Gastroesophageal sphincter (tissue), 4 donors: ENCODE measurements at regions not wholly inside any gene's neighbourhood (a gene's known extent, or its start where the extent isn't known, plus 50 kb on each side); places are given as distances from the start of the nearest gene placed in this dataset.

Experiments
- ATAC-seq: fragments of 150-250 bp; one replicate; pipeline ENCODE4 v1.9.1; 2016; ENCODE audit warnings: mild to moderate bottlenecking, moderate library complexity
- H3K27ac ChIP-seq, 4 donors: fragments of 200-600 bp; sonication (generic) in 3 of 4; 1 replicate in 3 of 4; 2 replicates in 1 of 4; pipeline ENCODE4 v1.5.1; 2016 to 2019
- H3K27me3 ChIP-seq: fragments of 200-600 bp; sonication (generic); one replicate; pipeline ENCODE4 v1.5.1; 2019
- H3K36me3 ChIP-seq, 2 donors: fragments of 200-600 bp; sonication (generic); one replicate each; pipeline ENCODE4 v1.5.1; 2019; ENCODE audit warnings: control low read depth in 1 of 2
- H3K4me1 ChIP-seq, 3 donors: fragments of 200-600 bp; sonication (generic); 1 replicate in 2 of 3; 2 replicates in 1 of 3; pipeline ENCODE4 v1.5.1; 2016 to 2019; ENCODE audit warnings: control low read depth in 2 of 3
- H3K4me3 ChIP-seq, 2 donors: fragments of 200-600 bp; sonication (generic); one replicate each; pipeline ENCODE4 v1.5.1; 2019; ENCODE audit warnings: mild to moderate bottlenecking in 1 of 2, moderate library complexity in 1 of 2
- H3K9me3 ChIP-seq, 3 donors: fragments of 200-600 bp; sonication (generic); one replicate each; pipeline ENCODE4 v1.5.1; 2017 to 2019; ENCODE audit warnings: control low read depth in 2 of 3
- EP300 ChIP-seq: sonication (generic); formaldehyde crosslinking; IDR thresholded peaks from one replicate; pipeline ENCODE4 v1.6.1; 2017; ENCODE audit warnings: antibody characterized with exemption, mild to moderate bottlenecking
- POLR2A ChIP-seq, 2 donors: fragments of 450-650 bp; IDR thresholded peaks; one replicate each; pipeline ENCODE4 v1.6.1; 2017; ENCODE audit warnings: antibody characterized with exemption in 2 of 2, mild to moderate bottlenecking in 2 of 2, moderate library complexity in 1 of 2
- POLR2AphosphoS5 ChIP-seq: sonication (generic); formaldehyde crosslinking; IDR thresholded peaks from one replicate; pipeline ENCODE4 v1.6.1; 2017; ENCODE audit warnings: antibody characterized with exemption
- WGBS, 2 donors: methylation state at CpG; one replicate each; pipeline ENCODE4 v1.1.5; 2018; ENCODE audit warnings: low coverage in 1 of 2; 5-methylcytosine and 5-hydroxymethylcytosine counted together
- TF ChIP-seq, protein P1 (sequence below), 4 experiments: fragments of 200-600 bp in 2 of 4; fragments of 450-650 bp in 2 of 4; sonication (generic) in 1 of 4; IDR thresholded peaks; one replicate each; pipeline ENCODE4 v1.5.1; 2017 to 2019; ENCODE audit warnings: antibody characterized with exemption in 4 of 4, mild to moderate bottlenecking in 2 of 4, moderate library complexity in 2 of 4

DNA sequence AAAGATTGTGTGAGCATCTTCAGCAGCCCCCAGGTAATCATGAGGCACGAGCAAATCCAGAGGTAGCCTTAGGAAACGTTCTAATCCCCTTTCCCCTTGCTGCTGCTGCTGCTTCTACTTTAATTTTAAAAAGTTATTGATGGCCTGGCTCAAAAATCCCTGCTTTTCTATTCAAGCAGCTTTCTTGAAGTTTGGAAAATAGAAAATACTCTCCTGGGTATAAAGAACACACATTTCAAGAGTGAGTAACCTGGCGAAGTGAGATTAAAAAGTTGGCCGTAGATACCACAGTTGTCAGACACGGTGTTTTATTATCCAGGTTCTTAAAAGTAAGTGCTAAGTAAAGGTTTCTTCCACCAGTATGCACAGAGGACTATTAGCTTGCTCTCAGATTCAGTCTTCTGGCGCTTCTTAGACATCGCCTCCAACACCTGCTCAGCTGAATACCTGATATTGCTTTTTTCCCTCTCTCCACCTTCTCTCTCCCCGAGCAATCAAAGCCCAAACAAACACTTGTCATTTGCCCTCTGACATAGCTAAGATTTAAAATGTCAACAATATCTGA, 150.7 kb downstream of the EDN3 start:
- Histone ChIP-seq H3K27me3 (peaks cover 45% of the 10 kb centered on the region), H3K4me3 (no peak overlapping the region), H3K4me1 (peaks cover 0 to 8% (median 2%) of the 10 kb centered on the region in 3 donors), H3K27ac (no peak overlapping the region), H3K36me3 (no peaks in the 10 kb centered on the region), H3K9me3 (no peaks in the 10 kb centered on the region)
- no peak for ATAC-seq
- WGBS, 2 donors = 61 to 74% methylated on average over 8 of the region's 8 CpGs
- TF ChIP-seq EP300 (no peak), POLR2A (IDR thresholded peaks at IDR 0.05) (no peak), POLR2AphosphoS5 (no peak)
- TF ChIP-seq, protein P1, sequence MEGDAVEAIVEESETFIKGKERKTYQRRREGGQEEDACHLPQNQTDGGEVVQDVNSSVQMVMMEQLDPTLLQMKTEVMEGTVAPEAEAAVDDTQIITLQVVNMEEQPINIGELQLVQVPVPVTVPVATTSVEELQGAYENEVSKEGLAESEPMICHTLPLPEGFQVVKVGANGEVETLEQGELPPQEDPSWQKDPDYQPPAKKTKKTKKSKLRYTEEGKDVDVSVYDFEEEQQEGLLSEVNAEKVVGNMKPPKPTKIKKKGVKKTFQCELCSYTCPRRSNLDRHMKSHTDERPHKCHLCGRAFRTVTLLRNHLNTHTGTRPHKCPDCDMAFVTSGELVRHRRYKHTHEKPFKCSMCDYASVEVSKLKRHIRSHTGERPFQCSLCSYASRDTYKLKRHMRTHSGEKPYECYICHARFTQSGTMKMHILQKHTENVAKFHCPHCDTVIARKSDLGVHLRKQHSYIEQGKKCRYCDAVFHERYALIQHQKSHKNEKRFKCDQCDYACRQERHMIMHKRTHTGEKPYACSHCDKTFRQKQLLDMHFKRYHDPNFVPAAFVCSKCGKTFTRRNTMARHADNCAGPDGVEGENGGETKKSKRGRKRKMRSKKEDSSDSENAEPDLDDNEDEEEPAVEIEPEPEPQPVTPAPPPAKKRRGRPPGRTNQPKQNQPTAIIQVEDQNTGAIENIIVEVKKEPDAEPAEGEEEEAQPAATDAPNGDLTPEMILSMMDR (IDR thresholded peaks at IDR 0.05) = no peak

DNA sequence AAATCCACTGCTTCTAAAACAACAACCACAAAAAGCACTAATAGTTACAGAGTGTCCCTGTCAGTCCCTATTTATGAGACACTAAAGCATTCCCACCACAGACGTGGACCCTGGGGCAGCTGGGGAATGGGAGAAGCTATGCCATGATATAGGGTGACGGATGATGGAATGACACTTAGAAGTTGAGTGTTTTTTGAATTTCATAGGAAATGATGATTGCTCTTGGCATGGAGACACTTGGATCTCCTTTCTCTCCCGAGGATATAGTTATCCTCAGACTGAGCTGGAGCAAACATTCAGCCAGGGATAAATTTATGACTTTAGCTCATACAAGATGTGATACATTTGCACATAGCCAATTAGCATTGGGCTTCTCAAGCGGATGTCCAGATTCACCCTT, 151.2 kb downstream of the EDN3 start:
- Histone ChIP-seq H3K36me3 (no peaks in the 10 kb centered on the region), H3K27me3 (peaks cover 42% of the 10 kb centered on the region), H3K9me3 (no peaks in the 10 kb centered on the region), H3K27ac (no peak overlapping the region), H3K4me1 (peaks cover 0 to 8% (median 2%) of the 10 kb centered on the region in 3 donors), H3K4me3 (no peak overlapping the region)
- ATAC-seq = no peak
- WGBS, 2 donors = 50 to 51% methylated on average over 3 to 4 of the region's 4 CpGs
- TF ChIP-seq EP300 (no peak), POLR2AphosphoS5 (no peak), POLR2A (IDR thresholded peaks at IDR 0.05) (no peak)
- TF ChIP-seq, protein P1 (IDR thresholded peaks at IDR 0.05) = no peak

DNA sequence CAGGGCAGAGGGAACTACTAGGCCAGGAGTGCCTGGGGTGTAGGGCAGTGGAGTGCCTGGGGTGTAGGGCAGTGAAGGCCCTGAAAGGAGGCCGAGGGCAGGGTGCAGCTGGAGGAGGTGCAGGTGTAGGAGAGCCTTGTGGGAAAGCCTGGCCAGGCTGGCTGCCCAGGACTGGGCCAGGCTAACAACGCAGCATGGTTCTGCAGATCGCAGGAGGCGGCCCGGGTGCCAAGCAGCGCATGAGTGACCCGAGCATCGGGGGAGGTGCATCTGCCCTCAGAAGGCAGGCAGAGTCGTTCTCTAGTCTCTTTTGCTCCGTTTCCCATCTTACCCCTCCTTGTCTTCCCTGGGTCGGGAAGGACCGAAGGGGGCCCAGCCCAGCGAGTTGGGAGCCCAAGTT, 151.5 kb upstream of the PHACTR3 start:
- no peak for ATAC-seq
- H3K4me1 ChIP-seq = peaks cover 0 to 8% (median 2%) of the 10 kb centered on the region in 3 donors
- 80 to 82% methylated on average over 1 to 7 of the region's 13 CpGs for WGBS, 2 donors

DNA sequence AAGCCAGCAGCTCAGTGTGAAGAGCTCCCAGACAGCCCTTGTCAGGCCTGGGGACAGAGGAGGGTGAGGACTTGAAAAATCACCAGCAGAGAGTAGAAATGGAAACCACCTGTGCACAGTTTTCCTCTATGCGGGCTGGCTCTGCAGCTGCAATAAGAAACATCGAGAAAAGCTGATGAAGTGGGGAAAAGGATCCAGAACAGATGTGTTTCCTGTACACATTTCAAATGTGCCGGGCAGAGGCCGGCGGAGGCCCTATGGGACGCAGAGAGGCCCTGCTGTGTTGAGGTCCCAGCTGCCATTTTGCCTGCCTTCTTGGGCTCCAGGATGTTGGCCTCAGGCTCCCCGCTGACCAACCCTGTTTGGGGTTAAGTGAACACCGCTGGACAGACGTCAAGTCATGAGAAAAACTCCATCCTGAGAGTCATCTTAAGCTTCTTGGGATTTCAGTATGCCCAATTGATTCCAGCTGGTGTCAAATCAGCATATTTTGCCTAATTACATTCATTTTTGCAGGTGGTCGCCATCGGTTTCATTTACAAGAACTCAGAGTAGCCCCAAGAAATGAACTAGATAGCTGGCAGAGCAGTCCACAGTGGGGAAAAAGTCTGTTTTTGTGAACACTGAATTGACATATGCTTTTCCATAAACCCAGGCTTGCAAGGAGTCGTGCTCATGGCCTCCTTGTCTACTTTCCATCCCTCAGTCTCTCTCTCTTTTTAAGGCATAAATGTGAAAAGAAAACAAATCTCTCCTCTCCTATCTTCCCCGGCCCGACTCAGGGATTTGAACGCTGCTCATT, 150.4 kb upstream of the PHACTR3 start:
- no peak for TF ChIP-seq POLR2A (IDR thresholded peaks at IDR 0.05)
- peaks cover 0 to 8% (median 2%) of the 10 kb centered on the region in 3 donors for H3K4me1 ChIP-seq
- ATAC-seq = no peak
- H3K4me3 ChIP-seq = no peak overlapping the region
- H3K9me3 ChIP-seq = peaks cover 0 to 4% (median 0%) of the 10 kb centered on the region in 3 donors
- no peaks in the 10 kb centered on the region for H3K36me3 ChIP-seq
- peaks cover 20% of the 10 kb centered on the region for H3K27me3 ChIP-seq
- WGBS, 2 donors = 49 to 64% methylated on average over 5 to 11 of the region's 15 CpGs
- no peak overlapping the region for H3K27ac ChIP-seq

More for the DNA sequence above, 151.5 kb upstream of the PHACTR3 start:
- Histone ChIP-seq H3K4me3 (no peak overlapping the region), H3K9me3 (no peaks in the 10 kb centered on the region), H3K27me3 (peaks cover 31% of the 10 kb centered on the region), H3K27ac (no peak overlapping the region), H3K36me3 (no peaks in the 10 kb centered on the region)
- TF ChIP-seq, protein P1 (IDR thresholded peaks at IDR 0.05) = no peak
- TF ChIP-seq POLR2AphosphoS5 (no peak), EP300 (no peak), POLR2A (IDR thresholded peaks at IDR 0.05) (no peak)

DNA sequence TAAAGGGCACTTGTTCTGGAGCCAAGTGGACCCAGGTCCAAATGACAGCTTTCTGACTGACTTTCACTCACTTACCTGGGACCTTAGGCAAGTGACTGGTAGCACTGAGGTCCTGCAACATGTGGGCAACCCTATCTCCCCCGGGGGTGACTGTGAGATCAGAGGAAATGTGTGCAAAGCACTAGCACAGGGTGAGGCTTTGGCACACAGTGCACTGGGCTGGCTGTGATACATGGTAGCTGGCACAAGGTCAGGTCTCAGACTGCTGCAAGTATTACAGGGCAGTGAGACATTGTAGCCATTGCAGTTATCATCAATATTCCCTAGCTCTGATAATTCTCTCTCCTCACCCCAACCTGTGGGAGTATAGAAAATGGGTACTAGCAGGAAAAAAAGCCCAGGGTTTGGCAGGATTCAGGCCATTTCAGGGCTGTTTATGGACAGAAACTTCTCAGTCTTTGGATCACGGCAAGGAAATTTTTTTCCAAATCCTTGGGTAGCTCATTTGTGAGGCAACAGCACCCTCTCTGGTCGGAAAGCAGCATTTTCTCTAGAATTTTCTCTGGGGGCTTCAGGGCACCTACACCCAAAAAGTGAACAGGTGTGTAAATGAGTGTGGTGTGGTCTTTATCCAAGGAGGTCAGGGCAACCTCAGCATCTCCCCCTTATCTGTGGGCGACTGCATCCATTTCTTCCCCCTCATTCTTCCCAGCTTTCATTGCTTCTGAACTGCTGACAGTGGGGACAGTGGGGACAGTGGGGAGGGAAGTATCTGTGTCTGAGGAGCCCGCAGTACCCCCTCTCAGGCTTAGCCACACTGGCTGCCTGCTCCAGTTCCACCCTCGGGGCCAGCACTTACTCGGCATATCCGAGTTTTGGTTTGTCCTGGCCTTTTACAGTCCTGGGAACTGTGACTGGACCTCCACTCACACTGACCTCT, 148.7 kb upstream of the PHACTR3 start:
- H3K27me3 ChIP-seq = peaks cover 3% of the 10 kb centered on the region
- peaks cover 0 to 8% (median 2%) of the 10 kb centered on the region in 3 donors for H3K4me1 ChIP-seq
- ATAC-seq = peak; percentile 58
- H3K36me3 ChIP-seq = no peaks in the 10 kb centered on the region
- 15 to 29% methylated on average over 3 to 5 of the region's 8 CpGs for WGBS, 2 donors
- H3K27ac ChIP-seq = no peak overlapping the region
- peaks cover 0 to 10% (median 0%) of the 10 kb centered on the region in 3 donors for H3K9me3 ChIP-seq
- TF ChIP-seq, protein P1 (IDR thresholded peaks at IDR 0.05) = peak in 3 of 4 experiments; percentile 60 to 72 (median 62)
- TF ChIP-seq POLR2AphosphoS5 = no peak
- no peak overlapping the region for H3K4me3 ChIP-seq
